ENCODE measurements at regions not wholly inside any gene's neighbourhood (a gene's known extent, or its start where the extent isn't known, plus 50 kb on each side); places are given as distances from the start of the nearest gene placed in this dataset.

DNA sequence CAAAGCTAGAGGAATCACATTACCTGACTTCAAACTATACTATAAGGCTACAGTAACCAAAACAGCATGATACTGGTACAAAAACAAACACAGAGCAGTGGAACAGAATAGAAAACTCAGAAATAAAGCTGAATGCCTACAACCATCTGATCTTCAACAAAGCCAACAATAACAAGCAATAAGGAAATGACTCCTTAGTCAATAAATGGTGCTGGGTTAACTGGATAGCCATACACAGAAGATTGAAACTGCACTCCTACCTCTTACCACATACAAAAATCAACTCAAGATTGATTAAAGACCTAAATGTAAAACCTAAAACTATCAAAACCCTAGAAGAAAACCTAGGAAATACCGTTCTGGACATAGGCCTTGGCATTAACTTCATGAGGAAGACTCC is 182.6 kb upstream of the CNOT2 start:
- in situ Hi-C loops (cut with HindIII; ENCODE audit: low sequenced_read_pairs) = no loop called here
- TF ChIP-seq, protein P1, sequence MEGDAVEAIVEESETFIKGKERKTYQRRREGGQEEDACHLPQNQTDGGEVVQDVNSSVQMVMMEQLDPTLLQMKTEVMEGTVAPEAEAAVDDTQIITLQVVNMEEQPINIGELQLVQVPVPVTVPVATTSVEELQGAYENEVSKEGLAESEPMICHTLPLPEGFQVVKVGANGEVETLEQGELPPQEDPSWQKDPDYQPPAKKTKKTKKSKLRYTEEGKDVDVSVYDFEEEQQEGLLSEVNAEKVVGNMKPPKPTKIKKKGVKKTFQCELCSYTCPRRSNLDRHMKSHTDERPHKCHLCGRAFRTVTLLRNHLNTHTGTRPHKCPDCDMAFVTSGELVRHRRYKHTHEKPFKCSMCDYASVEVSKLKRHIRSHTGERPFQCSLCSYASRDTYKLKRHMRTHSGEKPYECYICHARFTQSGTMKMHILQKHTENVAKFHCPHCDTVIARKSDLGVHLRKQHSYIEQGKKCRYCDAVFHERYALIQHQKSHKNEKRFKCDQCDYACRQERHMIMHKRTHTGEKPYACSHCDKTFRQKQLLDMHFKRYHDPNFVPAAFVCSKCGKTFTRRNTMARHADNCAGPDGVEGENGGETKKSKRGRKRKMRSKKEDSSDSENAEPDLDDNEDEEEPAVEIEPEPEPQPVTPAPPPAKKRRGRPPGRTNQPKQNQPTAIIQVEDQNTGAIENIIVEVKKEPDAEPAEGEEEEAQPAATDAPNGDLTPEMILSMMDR (IDR thresholded peaks at IDR 0.05; ENCODE audit: low read depth, low read length) = no peak
- no peak for DNase-seq (ENCODE audit: low read depth, low spot score)
- no peak overlapping the region for H3K4me3 ChIP-seq (ENCODE audit: low read depth, low read length)

DNA sequence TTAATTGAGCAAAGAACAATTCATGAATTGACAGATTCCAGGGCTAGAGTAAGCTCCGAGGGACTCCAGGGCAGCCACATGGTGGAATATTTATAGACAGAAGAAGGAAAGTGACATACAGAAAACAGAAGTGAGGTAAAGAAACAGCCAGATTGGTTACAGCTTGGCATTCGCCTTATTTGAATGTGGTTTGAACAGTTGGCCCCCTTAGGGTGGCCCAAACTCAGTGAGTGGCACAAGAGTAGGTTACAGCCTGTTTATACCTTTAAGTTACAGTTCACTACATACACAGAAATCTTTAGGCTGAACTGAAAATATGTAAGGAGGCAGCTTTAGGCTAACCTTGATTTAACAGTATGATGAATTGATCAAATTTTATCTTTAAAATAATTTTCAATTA is 174.5 kb upstream of the CNOT2 start:
- no peak overlapping the region for H3K4me3 ChIP-seq (ENCODE audit: low read depth, low read length)
- in situ Hi-C loops (cut with HindIII; ENCODE audit: low sequenced_read_pairs) = no loop called here
- TF ChIP-seq, protein P1 (IDR thresholded peaks at IDR 0.05; ENCODE audit: low read depth, low read length) = no peak
- DNase-seq (ENCODE audit: low read depth, low spot score) = no peak

DNA sequence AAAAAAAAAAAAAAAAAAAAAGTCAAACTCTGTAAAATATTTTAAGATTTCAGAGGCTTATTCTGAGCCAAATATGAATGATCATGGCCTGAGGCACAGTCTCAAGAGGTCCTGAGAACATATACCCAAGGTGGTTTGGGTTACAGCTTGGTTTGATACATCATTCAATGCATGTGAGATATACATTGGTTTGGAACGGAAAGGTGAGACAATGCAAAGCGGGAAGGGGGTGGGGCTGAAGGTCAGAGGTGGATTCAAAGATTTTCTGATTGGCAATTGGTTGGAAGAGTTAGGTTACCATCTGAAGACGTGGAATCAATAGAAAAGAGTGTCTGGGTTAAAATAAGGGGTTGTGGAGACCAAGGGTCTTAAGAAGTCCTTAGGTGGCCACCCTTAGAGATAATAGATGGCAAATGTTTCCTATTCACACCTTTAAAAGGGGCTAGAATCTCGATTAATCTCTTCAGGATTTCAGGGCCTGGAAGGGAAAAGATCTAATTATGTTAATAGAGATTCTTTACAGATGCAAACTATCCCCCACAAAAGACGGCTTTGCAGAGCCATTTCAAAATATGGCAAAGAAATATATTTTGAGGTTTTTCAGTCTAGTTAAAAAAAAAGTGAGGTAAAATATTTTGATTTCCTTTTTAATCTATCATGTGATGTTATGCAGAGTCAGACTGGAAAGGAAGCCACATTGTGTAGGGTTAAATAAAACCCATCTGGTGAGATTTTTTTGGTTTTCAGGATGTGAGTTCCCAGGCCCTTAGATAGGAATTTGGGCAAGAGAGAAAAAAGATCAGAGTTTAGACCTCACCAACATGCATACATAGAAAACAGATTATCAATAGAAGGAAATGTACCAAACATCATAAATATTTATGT is 173.8 kb upstream of the CNOT2 start:
- TF ChIP-seq, protein P1 (IDR thresholded peaks at IDR 0.05; ENCODE audit: low read depth, low read length) = no peak
- no peak for DNase-seq (ENCODE audit: low read depth, low spot score)
- no peak overlapping the region for H3K4me3 ChIP-seq (ENCODE audit: low read depth, low read length)
- in situ Hi-C loops (cut with HindIII; ENCODE audit: low sequenced_read_pairs) = no loop called here

DNA sequence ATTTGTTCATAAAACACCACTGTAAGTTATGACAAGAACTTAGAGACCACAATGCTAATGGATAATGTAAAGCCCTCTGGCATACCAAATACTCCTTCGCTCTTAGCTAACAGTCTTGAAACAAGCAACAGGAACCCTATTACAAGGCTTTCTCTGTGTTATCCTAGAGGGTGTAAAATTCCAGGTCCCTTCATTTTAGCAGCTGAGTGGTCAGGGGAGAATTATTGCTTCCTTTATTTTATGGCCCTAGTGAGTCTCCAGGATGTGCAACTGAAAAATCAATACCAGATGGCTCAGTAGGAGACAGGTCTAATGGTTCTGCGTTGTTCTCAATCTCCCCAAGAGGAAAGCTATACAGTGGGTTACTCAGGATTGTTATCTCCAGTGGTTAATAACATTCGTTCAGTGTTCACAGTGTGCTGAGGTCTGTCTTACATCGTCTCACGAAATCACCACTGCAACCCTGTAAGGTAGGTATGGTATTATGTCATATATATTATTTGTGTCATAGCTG is 172.7 kb upstream of the CNOT2 start:
- DNase-seq (ENCODE audit: low read depth, low spot score) = peak; percentile 8
- H3K4me3 ChIP-seq (ENCODE audit: low read depth, low read length) = no peak overlapping the region
- in situ Hi-C loops (cut with HindIII; ENCODE audit: low sequenced_read_pairs) = no loop called here
- TF ChIP-seq, protein P1 (IDR thresholded peaks at IDR 0.05; ENCODE audit: low read depth, low read length) = no peak

DNA sequence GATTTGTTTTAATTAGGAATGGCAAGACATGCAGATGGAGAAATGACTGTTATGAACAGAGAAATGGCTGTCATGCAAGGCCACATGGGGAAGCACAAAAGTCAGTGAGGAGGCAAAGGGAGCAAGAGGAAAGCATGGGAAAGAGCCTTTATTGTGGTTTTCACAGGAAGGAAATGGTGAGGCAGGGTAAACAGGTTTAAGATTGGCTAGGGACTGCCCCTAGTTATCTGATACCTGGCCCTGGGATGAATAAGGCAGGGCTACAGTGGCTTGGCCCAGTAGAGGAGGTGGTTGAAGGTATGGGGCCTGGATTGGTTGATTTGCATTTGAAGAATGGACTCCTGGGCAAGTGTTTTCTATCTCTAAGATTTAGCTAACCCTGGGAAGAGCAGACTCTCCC is 168.7 kb upstream of the CNOT2 start:
- H3K4me3 ChIP-seq (ENCODE audit: low read depth, low read length) = no peak overlapping the region
- DNase-seq (ENCODE audit: low read depth, low spot score) = no peak
- in situ Hi-C loops (cut with HindIII; ENCODE audit: low sequenced_read_pairs) = no loop called here
- TF ChIP-seq, protein P1 (IDR thresholded peaks at IDR 0.05; ENCODE audit: low read depth, low read length) = no peak

DNA sequence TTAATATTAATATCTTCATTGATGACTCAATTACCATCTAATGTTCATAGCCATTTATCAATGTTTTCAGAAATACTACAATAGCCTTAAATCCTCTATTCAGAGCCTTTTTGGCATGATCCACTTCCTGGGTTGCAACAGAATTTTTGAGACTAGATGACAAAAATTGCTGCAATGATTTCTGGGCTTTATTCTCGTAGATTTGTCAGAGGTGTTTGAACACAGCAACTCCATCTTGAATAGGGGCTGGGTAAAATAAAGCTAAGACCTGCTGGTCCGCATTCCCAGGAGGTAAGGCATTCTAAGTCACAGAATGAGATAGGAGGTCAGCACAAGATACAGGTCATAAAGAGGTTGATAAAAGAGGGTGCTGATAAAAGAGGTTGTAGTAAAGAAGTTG is 165.8 kb upstream of the CNOT2 start:
- in situ Hi-C loops (cut with HindIII; ENCODE audit: low sequenced_read_pairs) = no loop called here
- H3K4me3 ChIP-seq (ENCODE audit: low read depth, low read length) = no peak overlapping the region
- DNase-seq (ENCODE audit: low read depth, low spot score) = no peak
- TF ChIP-seq, protein P1 (IDR thresholded peaks at IDR 0.05; ENCODE audit: low read depth, low read length) = no peak
